ENCODE measurements at regions not wholly inside any gene's neighbourhood (a gene's known extent, or its start where the extent isn't known, plus 50 kb on each side); places are given as distances from the start of the nearest gene placed in this dataset.

DNA sequence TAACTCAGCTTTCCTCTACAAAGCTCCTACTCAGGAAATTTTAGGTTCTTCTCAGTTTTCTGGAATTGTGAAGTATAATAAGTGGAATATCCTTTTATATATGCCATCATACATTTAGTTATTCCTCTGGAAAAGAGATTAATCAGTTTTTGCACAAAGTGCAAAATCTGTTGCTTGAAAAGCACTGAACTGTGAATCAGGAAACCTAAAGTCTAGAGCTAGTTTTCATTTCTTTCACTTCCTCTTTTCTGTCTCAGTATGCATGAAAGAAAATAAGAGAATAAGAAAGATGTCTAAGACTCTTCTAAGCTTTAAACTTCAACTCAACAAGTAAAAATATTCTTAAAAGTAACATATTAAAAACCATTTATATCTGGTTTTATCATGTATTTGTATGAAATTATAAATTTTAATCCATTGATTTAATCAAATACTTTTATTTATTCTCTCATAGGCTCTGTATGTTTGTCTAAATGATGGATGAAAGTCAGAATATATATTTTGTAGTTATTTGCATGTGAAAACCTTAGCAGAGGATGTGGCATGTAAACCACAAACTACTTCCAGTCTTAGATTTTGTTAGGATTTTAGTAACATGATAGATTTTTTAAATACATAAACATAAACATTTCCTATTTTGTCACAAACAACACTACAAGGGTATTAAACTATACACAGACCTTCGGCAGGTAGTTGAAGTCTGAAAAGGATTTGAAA, 1073.0 kb downstream of the XPNPEP1 start:
- DNase-seq (ENCODE audit: low spot score) = no peak

DNA sequence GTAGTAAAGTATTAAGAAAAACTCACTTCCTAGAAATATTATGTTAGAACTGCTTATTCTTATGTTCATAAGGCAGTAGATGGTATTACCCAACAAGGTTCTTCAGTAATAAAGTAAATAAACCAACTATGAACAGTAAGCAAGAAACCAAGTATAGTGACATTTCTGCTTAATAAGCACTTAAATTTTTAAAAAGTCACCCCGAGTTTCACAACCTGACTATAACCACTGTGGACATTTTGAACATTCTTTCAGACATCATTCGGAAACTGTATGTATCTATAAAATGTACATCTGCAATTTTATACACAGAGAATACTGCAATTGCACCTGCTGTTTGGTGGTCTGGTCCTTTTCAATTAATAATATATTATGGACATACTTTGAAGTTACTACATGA, 1073.6 kb downstream of the XPNPEP1 start:
- DNase-seq (ENCODE audit: low spot score) = no peak

DNA sequence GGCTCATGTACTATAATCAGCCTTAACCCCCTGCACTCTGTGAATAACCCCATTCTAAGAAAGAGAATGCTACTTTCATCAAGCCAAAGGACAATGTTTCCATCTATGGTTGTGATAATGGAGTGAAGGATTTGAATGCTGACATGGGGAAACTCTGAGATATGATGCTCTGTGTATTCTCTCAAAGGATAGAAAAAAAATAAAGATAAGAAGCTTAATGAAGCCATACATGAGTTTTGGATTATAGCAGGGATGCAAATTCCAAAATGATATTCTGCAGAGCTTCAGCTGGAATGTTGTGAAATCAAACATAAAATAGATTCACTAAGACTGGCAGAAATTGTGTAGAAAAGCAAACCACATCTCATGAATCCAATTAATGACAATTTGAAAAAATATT, 1074.1 kb downstream of the XPNPEP1 start:
- no peak for DNase-seq (ENCODE audit: low spot score)

DNA sequence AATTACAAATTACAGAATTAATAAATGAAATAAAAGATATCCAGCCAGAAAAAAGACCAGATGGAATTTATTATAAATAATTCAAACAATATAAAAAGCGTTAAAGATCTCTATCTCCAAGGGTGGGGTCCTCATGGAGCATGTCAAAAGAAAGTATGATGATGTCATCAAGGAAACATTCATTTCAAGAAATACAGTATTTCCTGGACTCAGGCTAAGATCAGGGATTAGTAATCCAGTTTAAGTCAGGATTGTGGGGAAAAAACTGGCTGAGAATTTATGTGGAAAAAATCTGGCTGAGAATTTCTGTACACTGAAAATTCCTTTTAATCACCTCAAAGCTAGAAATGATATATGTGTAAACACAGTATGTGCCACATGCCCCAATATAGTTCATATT, 1075.3 kb downstream of the XPNPEP1 start:
- DNase-seq (ENCODE audit: low spot score) = no peak

DNA sequence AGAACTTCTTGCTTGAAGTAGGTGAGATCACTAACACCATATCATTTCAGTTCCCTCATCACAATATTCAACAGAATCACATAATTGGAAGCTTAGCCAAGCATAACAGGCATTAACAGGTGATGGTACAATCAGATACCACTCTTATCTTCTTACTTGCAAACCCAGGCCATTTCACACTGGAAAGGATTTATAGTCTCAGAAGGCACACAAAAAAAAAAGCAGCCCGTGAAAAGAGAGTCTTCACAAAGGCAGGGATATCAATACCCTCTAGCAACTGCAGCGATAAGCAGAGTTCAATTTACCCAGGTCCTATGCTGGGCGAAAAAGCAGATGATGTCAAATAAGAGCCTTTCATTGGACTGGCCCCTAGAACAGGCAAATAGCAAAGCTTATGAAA, 1082.4 kb downstream of the XPNPEP1 start:
- DNase-seq (ENCODE audit: low spot score) = no peak

DNA sequence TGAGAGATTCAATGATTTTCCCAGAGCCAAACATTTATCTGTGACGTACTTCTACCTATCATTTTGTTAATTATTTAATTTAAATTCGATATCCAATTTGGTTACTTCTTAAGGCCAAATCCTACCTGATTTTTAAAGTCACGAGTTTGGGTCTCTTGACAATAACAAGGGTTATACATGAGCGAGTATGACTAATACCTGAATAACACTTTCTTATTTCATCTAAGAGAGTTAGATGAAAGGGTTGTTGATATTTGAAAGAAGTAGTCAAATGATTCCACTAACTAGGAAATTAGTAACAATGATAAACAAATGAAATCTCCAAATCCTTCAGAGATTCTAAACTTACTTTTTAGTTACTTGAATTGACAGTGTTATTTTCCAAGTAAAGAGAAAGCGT, 1086.9 kb downstream of the XPNPEP1 start:
- no peak for DNase-seq (ENCODE audit: low spot score)

DNA sequence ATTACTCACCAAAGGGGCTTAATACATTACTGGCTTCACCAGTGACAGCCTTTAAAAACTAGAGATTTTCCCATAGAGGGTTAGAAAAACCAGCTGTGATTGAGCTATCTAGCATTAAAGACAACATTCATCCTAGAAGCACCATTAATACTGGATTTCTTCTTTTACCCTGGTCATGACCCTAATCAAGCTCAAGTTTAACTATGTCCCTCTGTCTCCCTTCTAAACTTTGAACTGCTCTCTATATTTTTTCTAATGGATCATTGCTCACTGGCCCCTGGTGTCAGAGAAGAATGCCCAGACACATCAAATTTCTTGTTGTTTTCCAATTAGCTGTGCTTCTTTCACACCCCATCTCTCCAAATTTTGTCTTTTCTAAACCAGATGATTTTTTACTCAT, 1101.3 kb downstream of the XPNPEP1 start:
- no peak for DNase-seq (ENCODE audit: low spot score)

DNA sequence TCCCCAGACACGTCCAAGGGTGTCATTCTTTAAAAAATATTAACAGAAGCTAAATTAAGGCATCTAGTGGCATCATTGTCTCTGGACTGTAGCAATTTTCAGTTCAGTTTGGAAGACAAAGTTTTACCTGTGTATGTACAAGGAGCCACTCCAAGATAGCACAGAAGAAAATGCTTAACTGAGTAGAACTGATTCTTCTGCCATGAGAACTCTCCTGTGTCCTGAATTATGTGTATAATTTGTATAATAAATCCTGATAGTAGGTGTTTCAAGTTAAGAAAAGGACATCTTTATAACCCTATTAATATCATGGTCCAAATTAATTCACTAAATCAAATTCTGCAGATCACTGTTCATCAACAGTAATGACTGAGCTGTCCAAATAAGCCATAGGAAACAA, 1104.0 kb downstream of the XPNPEP1 start:
- no peak for DNase-seq (ENCODE audit: low spot score)

DNA sequence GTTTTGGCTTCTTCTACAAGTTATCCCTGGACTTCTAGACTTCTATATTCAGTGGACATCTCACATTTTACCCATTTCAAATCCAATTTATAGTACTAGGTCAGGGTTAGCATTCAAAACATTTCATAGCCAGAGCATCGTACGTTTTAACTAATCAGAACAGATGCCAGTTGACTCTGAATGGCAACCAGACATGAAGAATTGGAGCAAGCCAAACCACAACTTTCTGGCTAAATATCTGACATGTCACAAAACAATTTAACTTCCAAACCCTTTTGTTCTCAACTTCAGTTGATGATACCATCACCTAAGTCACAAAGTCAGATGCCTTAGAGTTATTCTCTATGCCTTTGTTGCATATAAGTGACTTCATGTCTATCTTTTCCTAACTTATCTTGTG, 1105.7 kb downstream of the XPNPEP1 start:
- DNase-seq (ENCODE audit: low spot score) = no peak

DNA sequence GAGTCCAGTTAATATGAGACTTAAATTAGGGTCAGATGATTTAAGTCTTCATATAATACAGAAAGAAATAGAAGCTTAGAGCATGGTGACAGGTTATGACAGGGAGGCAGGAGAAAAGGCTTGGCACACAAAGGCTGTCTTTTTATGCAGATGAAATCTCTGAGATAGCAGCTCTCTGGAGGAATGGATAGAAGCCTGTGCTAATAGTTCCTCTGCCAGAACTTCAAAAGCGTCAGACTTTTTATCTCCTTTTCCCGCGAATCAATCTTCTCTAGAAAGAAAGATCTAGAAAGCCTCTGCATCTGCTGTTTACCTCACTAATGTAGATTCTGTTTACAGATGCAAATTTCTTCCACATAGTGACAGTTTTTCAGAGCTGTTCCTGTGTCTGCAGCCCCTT, 1106.2 kb downstream of the XPNPEP1 start:
- DNase-seq (ENCODE audit: low spot score) = no peak

DNA sequence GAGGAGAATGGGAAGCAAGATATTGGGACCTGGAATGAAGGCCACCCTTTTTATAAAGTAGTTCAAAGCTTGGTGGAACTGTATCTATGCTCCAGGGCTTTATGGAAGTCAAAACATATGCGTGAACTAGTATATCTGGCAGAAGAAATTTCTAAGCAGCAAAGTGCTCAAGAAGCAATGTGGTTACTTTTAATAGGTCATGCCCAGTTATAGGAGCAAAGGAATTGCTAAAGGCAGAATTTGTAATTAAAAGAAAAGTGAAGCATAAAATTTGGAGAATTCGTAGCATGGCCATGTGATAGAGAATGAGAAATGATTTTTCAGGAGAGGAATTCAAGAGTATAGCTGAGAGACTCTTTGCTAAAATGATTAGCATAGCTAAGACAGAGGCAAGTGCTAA, 1110.4 kb downstream of the XPNPEP1 start:
- DNase-seq (ENCODE audit: low spot score) = no peak

DNA sequence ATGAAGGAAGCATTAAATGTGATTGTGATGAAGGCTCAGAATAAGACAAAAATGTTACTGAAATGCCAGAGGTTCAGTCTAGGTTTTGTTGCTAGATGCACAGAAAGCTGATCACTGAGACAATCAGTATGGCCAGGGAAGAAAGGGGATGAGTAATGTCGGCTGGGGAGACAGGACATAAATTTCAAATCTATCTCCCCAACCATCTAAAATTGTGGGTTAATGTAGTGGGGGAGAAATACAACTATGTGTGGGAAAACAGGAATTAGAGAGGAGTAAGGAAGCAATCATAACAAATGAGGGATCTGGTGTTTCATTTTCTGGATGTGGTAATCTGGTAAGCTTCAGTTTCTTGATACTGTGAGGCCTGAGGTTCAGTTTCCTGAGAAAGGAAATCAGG, 1111.0 kb downstream of the XPNPEP1 start:
- no peak for DNase-seq (ENCODE audit: low spot score)

DNA sequence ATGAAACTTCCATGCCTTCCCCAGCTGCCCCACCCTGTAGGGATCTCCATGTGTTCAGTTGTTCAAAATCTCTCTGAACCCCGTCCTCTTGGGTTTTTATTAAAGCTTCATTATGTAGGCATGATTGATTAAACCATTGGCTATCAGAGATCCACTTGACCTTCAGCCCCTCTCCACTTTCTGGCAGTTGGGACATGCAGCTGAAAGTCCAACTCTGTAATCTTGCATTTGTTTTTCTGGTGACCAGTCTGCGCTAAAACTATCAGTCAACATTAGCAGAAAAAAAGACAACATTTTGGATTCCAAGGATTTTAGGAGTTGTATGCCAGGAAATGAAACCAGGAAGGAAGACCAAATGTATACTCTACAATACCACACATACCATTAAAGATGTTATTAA, 1115.1 kb downstream of the XPNPEP1 start:
- DNase-seq (ENCODE audit: low spot score) = no peak

DNA sequence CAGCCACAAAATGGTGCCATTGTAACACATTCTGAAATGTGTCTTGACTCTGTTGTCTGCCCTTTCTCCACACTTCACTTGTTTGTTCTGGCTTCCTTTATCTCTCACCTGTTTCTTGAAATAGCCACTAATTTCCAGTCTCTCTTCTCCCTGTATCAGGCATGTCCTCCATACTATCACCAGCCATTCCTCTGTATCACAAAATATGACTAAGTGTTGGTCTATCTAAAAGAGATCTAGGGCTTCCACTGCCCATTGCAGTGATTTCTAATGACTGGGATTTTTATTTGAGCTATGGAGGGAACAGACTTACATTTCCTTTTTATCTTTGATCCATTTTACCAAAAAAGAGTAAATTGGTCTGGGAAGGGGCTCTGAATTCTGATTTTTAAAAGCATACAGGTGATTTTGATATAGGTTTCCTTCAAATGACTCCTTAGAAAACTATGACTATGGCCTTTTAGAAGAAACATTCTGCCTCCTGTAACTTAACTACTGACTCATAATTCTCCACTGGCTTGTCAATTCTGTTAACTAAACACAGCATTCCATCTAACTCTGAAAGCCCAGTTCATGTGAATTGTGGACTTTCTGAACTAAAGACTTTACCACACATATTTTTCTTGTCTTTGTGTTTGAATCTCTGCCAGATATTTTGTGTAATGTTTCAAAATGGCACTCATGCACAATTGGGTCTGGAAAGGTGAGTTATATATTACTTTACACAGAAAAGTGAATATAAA, 1121.4 kb downstream of the XPNPEP1 start:
- no peak for DNase-seq (ENCODE audit: low spot score)

DNA sequence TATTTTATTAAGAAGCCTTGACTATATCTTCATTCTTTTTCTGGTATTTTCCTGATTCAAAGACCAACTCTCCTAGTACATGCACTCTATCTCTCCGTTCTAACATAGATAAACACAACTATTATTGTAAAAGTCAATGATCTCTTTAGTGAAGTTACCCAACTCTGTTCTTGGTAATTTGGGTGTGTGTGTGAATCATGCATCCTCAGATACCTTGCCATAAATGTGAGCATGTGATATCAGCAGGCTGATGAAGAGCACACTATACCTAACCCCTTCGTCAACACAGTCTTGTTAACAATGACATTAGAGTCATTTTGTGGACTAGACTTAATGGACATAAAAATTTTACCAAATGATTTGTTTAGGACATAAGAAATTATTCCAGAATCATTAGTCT, 1122.1 kb downstream of the XPNPEP1 start:
- DNase-seq (ENCODE audit: low spot score) = no peak

DNA sequence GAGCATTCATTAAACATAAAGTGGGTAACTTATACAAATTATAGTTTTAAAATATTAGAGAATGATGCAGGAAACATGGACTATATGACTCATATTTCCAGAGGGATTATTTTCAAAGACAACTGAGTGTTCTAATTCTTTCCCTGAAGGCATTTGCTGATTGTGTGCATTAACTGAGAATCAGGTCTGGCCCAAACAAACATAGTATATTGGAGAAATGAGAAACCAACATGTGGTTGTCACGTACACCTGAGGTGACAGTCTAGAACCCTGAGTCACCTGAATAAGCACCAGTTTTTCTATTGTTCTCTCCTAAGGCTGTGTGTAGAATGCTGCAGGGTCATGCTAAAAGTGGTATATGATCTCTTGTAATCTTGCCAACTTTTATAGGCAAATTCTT, 1125.7 kb downstream of the XPNPEP1 start:
- DNase-seq (ENCODE audit: low spot score) = no peak

DNA sequence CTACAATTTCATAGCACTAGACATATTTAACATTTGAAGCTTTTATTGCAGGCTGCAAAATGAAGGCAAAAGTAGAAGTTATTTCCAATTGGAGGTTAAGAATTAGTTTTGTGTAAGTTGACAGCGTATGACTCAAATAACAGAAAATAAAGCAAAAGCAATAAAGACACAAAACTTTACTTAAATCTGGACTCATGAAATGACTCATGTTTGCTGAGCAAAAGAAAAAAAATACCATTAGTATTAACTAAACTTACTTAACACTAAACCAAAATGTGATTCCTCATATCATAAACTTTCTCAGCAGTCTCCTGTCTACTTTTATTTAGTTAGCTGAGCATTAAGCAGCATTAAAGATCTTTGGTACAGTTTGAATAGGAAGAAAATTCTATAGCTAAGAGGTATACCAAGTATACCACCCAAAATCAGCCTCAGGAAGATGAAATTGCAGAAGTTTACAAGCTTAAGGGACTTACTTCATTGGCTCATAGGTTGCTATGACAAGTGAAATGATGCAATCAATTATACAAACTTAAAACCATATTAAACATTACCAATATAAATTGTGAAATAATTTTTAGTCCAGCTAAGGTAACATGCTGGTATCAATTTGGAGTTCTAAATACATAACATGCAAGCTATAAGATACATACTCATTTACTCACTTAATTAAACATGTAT, 1131.4 kb downstream of the XPNPEP1 start:
- no peak for DNase-seq (ENCODE audit: low spot score)

DNA sequence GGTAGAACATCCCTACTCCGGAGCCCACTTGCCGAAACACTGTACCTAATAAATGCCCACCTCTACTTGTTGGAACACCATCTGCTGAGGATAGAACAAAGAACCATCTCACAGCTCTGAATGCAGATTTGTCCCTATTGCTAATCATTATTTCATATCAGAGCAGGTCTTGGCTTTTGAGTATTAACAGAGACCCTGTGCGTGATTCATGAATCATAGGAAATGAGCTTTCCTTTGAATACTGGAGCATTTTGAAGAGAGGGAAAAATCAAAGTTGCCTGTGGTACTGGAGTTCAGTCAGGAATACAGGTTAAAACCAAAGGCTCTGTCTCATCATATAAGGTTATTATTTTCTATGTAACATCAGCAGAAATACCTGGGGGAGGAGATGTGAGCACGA, 1132.3 kb downstream of the XPNPEP1 start:
- DNase-seq (ENCODE audit: low spot score) = no peak

DNA sequence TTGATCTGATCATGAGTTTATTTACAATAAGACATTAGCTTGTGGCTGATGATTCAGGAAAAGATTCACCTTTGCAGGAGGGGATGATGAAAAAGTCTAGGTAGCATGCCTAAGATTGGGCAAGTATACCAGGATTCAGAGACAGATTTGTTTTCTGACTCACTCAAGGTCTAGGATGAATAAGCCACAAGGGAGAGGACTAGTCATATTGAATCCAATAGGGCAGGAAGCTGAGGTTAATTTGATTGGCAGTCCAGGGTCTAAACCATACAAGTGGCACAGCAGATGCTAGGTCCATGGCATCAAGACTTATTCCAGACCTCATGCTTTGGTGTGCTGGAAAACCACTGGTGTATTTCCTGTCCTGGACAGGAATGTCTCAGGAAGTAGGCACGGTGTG, 1133.4 kb downstream of the XPNPEP1 start:
- no peak for DNase-seq (ENCODE audit: low spot score)

DNA sequence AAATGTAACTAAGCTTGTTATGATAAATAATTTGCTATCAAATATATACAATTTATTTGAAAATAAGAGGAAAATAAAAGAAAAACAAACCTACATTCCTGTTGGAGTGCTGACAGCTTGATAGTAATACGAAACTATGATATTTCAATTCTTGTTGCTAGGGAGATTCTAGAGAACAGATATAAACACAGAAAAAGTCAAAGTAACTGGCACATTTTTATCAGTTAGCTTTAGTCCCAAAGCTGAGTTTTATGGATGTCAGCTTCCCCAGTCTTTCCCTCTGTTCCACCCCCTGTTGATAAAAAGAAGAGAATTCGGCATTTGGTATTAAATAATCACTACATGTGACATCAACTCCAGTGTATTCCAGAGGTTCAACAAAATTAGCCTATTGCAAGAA, 1134.0 kb downstream of the XPNPEP1 start:
- DNase-seq (ENCODE audit: low spot score) = no peak

DNA sequence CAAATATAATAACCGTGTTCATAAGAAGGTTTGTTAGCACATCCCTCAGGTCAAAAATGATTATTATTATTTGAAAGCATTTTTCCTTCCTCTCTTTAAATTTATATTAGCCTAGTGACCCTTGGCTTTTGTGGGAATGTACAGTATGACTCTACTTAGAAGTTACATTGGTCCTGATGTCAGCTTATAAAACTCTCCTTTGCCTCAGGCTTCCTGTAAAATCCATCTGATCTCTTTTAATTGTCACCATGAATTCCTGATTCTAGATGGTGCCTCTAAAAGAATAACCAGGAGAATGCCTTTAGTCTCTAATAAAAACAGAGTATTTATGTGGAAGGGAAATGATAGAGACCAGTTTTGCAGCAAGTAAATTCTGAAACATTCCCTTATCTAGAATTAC, 1134.4 kb downstream of the XPNPEP1 start:
- DNase-seq (ENCODE audit: low spot score) = no peak

DNA sequence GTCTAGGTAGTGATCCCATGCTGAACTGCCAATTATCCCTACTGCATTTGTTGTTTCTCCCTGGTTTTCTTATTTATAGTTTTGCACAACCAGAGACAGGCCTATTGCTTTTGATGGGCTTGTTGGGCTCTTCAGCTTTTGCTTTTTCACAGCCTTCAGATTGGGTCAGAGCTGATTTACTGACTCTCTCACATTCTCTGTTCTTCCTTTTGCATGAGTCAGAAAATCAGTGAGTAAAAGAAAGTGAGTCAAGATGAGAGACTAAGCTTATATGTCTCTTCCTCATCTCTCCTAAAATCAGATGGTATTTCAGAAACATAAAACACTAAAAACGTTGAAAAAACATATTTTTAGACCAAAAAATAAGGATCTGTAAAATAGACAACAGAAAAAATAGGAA, 1135.4 kb downstream of the XPNPEP1 start:
- DNase-seq (ENCODE audit: low spot score) = no peak

DNA sequence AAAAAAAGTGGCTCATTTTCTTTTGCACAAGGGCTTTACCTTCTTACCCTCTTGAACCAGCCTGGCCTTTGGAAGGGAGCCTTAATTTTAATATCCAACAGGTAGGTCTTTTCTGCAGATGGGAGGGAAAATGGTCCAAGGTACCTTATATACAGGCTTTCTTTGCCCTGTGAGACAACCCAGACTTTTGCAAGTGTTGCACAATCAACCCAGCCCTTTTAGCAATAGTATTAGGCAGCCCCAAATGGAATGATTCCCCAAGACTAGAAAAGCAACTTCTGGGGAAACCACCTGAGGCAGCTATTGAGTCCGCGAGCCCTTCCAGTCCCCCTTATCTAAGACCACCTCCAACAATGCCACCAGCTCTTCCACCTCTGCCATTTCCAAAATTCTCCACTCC, 1138.3 kb downstream of the XPNPEP1 start:
- DNase-seq (ENCODE audit: low spot score) = no peak

Data from left forelimb (tissue), 1 donor.